Endothelial cell of umbilical vein (primary cell): ENCODE measurements at regions not wholly inside any gene's neighbourhood (a gene's known extent, or its start where the extent isn't known, plus 50 kb on each side); places are given as distances from the start of the nearest gene placed in this dataset.

Source experiments
- BruUV-seq: library from RNA; stranded (reverse); fragments of 400-500 nt; replicated peaks from 2 replicates; lab custom pipeline; 2021; lab: Mats Ljungman, UMichigan
- CTCF ChIA-PET: fragments of 300-600, 350-600 bp; sonication (Branson Sonifier 250); formaldehyde crosslinking; loops from one replicate; lab custom pipeline; 2021; ENCODE audit warnings: antibody characterized with exemption, inconsistent platforms; lab: Charles Lee
- POLR2A ChIA-PET: fragments of 300-600, 350-600 bp; sonication (Branson Sonifier 250); formaldehyde crosslinking; loops from one replicate; lab custom pipeline; 2021; ENCODE audit warnings: antibody characterized with exemption, inconsistent platforms; lab: Charles Lee
- DNase-seq: peaks from one replicate; pipeline ENCODE4 v3.0.0-alpha.2; 2011; ENCODE audit warnings: low read depth, low spot score
- FAIRE-seq: peaks from 2 replicates; lab custom pipeline; 2011; peaks lifted over from hg19 to GRCh38; lab: Jason Lieb, UNC
- H2AFZ ChIP-seq: 2 replicates; pipeline ENCODE4 v1.6.0; 2012; ENCODE audit warnings: low read depth, low read length, control low read depth, inconsistent platforms
- H3K27ac ChIP-seq: 2 replicates; pipeline ENCODE4 v1.5.1; 2011; ENCODE audit warnings: low read depth, mild to moderate bottlenecking, control low read depth, low read length, moderate library complexity; ENCODE audit not compliant: insufficient read depth
- H3K27me3 ChIP-seq, 2 experiments: 2 replicates each; pipeline versions ENCODE4 v1.6.0 to v1.6.1; 2011; ENCODE audit warnings: low read length in 2 of 2, mixed read lengths in 1 of 2; ENCODE audit not compliant: control insufficient read depth in 2 of 2, insufficient read depth in 2 of 2
- H3K36me3 ChIP-seq, 2 experiments: 2 replicates in 1 of 2; 3 replicates in 1 of 2; pipeline ENCODE4 v1.5.1; 2011; ENCODE audit warnings: low read length in 2 of 2, mild to moderate bottlenecking in 1 of 2, moderate library complexity in 1 of 2; ENCODE audit not compliant: control insufficient read depth in 2 of 2, insufficient read depth in 2 of 2; ENCODE audit errors: extremely low read depth in 1 of 2
- H3K4me1 ChIP-seq: 3 replicates; pipeline ENCODE4 v1.5.1; 2011; ENCODE audit warnings: mild to moderate bottlenecking, low read length; ENCODE audit not compliant: control insufficient read depth, insufficient read depth; ENCODE audit errors: extremely low read depth
- H3K4me2 ChIP-seq: 2 replicates; pipeline ENCODE4 v1.6.1; 2011; ENCODE audit warnings: low read length, control low read depth, mixed read lengths; ENCODE audit not compliant: insufficient read depth
- H3K4me3 ChIP-seq, 3 experiments: fragments of 200-600 bp in 1 of 3; sonication (generic), shearing (Covaris generic) in 1 of 3; replicated peaks in 1 of 3; 2 replicates each; pipeline ENCODE4 v1.5.1; 2011 to 2016; ENCODE audit warnings: control low read depth in 3 of 3, low read length in 3 of 3, mild to moderate bottlenecking in 2 of 3, inconsistent platforms in 1 of 3, low read depth in 1 of 3, moderate library complexity in 1 of 3; ENCODE audit not compliant: insufficient read depth in 1 of 3
- H3K79me2 ChIP-seq: 2 replicates; pipeline ENCODE4 v1.6.0; 2012; ENCODE audit warnings: low read length, inconsistent platforms; ENCODE audit not compliant: control insufficient read depth, insufficient read depth
- H3K9ac ChIP-seq: replicated peaks from 2 replicates; pipeline ENCODE3; 2011; ENCODE audit warnings: low read length, control low read depth; ENCODE audit not compliant: insufficient read depth; ENCODE audit errors: extremely low read depth
- H3K9me1 ChIP-seq: replicated peaks from 3 replicates; pipeline ENCODE4 v1.6.0; 2011; ENCODE audit warnings: mild to moderate bottlenecking, low read length; ENCODE audit not compliant: control insufficient read depth, insufficient read depth; ENCODE audit errors: extremely low read depth
- H3K9me3 ChIP-seq: replicated peaks from 2 replicates; pipeline ENCODE4 v1.5.1; 2012; ENCODE audit warnings: low read length, inconsistent platforms; ENCODE audit not compliant: control insufficient read depth, insufficient read depth
- H4K20me1 ChIP-seq: replicated peaks from 2 replicates; pipeline ENCODE3; 2011; ENCODE audit warnings: mild to moderate bottlenecking, low read length; ENCODE audit not compliant: control insufficient read depth, insufficient read depth; ENCODE audit errors: extremely low read depth
- EZH2 ChIP-seq: IDR thresholded peaks from 2 replicates; pipeline ENCODE4 v1.6.1; 2012; ENCODE audit warnings: borderline replicate concordance, low read depth, mild to moderate bottlenecking, moderate library complexity, low read length, inconsistent platforms; ENCODE audit not compliant: severe bottlenecking
- FOS ChIP-seq: IDR thresholded peaks from 2 replicates; pipeline ENCODE4 v1.6.1; 2011; ENCODE audit warnings: mild to moderate bottlenecking, low read length, moderate library complexity, borderline replicate concordance; ENCODE audit not compliant: insufficient read depth
- GATA2 ChIP-seq: IDR thresholded peaks from 2 replicates; pipeline ENCODE4 v1.7.0; 2011; ENCODE audit warnings: low read depth, mild to moderate bottlenecking, moderate library complexity, mixed read lengths, low read length; ENCODE audit not compliant: insufficient read length, insufficient read depth
- JUN ChIP-seq: IDR thresholded peaks from 2 replicates; pipeline ENCODE4 v1.6.1; 2011; ENCODE audit warnings: borderline replicate concordance, low read depth; ENCODE audit not compliant: insufficient read length, insufficient read depth
- MYC ChIP-seq: IDR thresholded peaks from one replicate; pipeline ENCODE4 v1.6.1; 2011; ENCODE audit warnings: mild to moderate bottlenecking, low read depth, low read length
- POLR2A ChIP-seq: IDR thresholded peaks from 2 replicates; pipeline ENCODE4 v1.6.1; 2012; ENCODE audit warnings: low read depth, mild to moderate bottlenecking, control low read depth, low read length
- POLR2AphosphoS5 ChIP-seq: IDR thresholded peaks from 2 replicates; pipeline ENCODE4 v1.6.1; 2012; ENCODE audit warnings: low read depth, mild to moderate bottlenecking, control low read depth, low read length, moderate library complexity; ENCODE audit not compliant: insufficient read depth
- dilution Hi-C: fragments of 300-500 bp; cut with MboI; formaldehyde crosslinking; loops from one replicate; pipeline ENCODE4 v1.15.0; 2019; ENCODE audit warnings: low sequenced_read_pairs; ENCODE audit not compliant: extremely low pct_ligation_motif_present
- intact Hi-C: fragments of 100-400 bp; cut with micrococcal nuclease; formaldehyde crosslinking; loops from one replicate; pipeline ENCODE4 v1.10.0; 2022
- TF ChIP-seq, protein P1 (sequence below): IDR thresholded peaks from 2 replicates; pipeline ENCODE4 v1.6.1; 2011; ENCODE audit not compliant: insufficient read depth, insufficient read length
- TF ChIP-seq, protein P2 (sequence below), 2 donors: IDR thresholded peaks; 1 replicate in 1 of 2; 2 replicates in 1 of 2; pipeline ENCODE4 v1.5.1; 2011; ENCODE audit warnings: low read length in 2 of 2, mild to moderate bottlenecking in 2 of 2, moderate library complexity in 2 of 2, control low read depth in 1 of 2, inconsistent platforms in 1 of 2, low read depth in 1 of 2; ENCODE audit not compliant: insufficient read depth in 1 of 2; ENCODE audit errors: extremely low read depth in 1 of 2

DNA sequence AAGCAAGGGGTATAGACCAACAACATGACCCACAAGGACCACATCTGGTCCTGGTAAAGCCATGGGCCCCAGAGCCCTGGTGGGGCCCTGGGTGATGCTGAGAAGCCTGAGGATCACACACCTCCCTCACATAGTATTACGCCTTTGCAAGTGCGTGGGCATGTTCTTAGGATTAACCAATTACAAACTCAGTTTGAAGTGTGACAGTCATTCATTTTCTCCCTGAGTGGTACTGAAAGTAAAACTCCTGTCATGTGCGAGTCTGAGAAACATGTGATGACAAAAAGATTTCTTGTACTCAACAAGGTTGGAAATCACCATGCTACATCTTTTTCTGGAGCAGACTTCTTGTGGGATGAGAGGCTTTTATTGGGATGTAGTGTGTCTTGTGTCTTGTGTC lies 315.3 kb upstream of the DUSP10 start:
- no peaks in the 10 kb centered on the region for H3K9me1 ChIP-seq
- no peaks in the 10 kb centered on the region for H3K9me3 ChIP-seq
- no peak overlapping the region for H2AFZ ChIP-seq
- no peak overlapping the region for H3K4me3 ChIP-seq
- no peaks in the 10 kb centered on the region for H3K79me2 ChIP-seq
- DNase-seq (no peak), FAIRE-seq (no peak)
- no TSS peak for BruUV-seq
- intact Hi-C loops (no loop called here), dilution Hi-C loops (no loop called here)
- no peak overlapping the region for H3K4me2 ChIP-seq
- H4K20me1 ChIP-seq: no peaks in the 10 kb centered on the region
- CTCF ChIA-PET: no interaction called here
- H3K27me3 ChIP-seq: no peaks in the 10 kb centered on the region
- no peaks in the 10 kb centered on the region for H3K36me3 ChIP-seq
- no peak overlapping the region for H3K9ac ChIP-seq
- TF ChIP-seq POLR2AphosphoS5: no peak
- no peak for TF ChIP-seq MYC
- TF ChIP-seq, protein P1, sequence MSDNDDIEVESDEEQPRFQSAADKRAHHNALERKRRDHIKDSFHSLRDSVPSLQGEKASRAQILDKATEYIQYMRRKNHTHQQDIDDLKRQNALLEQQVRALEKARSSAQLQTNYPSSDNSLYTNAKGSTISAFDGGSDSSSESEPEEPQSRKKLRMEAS: no peak
- H3K4me1 ChIP-seq: no peaks in the 10 kb centered on the region
- H3K27ac ChIP-seq: no peak overlapping the region
- POLR2A ChIA-PET: no interaction called here

DNA sequence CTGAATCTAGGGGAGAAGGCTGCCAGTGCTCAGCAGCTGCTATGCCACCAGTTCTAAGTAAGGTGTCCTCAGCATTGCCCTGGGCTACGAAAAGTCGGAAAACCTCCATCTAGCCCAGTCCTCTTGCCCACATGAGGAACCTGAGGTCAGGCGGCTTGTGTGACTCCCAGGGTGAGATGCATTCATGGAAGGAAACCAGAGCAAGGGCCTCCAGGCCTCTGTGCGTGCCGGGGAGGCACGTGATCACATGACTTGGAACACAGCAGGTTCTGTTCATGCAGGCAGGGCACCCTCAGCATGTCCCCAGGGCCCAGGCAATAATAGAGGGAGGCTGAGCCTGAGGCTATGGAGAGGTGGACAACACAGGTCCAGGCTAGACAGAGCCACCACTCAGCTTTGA lies 312.5 kb upstream of the DUSP10 start:
- no peak for FAIRE-seq

More for the DNA sequence above, 312.5 kb upstream of the DUSP10 start:
- Histone ChIP-seq H3K79me2 (no peaks in the 10 kb centered on the region), H3K9me1 (no peaks in the 10 kb centered on the region), H3K4me1 (no peaks in the 10 kb centered on the region), H3K36me3 (no peaks in the 10 kb centered on the region), H3K4me3 (no peak overlapping the region), H4K20me1 (no peaks in the 10 kb centered on the region), H3K9ac (no peak overlapping the region), H3K27ac (no peak overlapping the region), H3K4me2 (no peak overlapping the region), H3K9me3 (no peaks in the 10 kb centered on the region), H2AFZ (no peak overlapping the region), H3K27me3 (no peaks in the 10 kb centered on the region)
- no peak for DNase-seq
- no TSS peak for BruUV-seq
- ChIA-PET CTCF (no interaction called here), POLR2A (no interaction called here)
- dilution Hi-C loops: no loop called here
- intact Hi-C loops: no loop called here
- TF ChIP-seq EZH2 (no peak), GATA2 (no peak), POLR2A (no peak), MYC (no peak), JUN (no peak), POLR2AphosphoS5 (no peak), FOS (no peak)
- TF ChIP-seq, protein P2, sequence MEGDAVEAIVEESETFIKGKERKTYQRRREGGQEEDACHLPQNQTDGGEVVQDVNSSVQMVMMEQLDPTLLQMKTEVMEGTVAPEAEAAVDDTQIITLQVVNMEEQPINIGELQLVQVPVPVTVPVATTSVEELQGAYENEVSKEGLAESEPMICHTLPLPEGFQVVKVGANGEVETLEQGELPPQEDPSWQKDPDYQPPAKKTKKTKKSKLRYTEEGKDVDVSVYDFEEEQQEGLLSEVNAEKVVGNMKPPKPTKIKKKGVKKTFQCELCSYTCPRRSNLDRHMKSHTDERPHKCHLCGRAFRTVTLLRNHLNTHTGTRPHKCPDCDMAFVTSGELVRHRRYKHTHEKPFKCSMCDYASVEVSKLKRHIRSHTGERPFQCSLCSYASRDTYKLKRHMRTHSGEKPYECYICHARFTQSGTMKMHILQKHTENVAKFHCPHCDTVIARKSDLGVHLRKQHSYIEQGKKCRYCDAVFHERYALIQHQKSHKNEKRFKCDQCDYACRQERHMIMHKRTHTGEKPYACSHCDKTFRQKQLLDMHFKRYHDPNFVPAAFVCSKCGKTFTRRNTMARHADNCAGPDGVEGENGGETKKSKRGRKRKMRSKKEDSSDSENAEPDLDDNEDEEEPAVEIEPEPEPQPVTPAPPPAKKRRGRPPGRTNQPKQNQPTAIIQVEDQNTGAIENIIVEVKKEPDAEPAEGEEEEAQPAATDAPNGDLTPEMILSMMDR (IDR thresholded peaks at IDR 0.05; ENCODE audit: extremely low read depth in 1 of 2, insufficient read depth in 1 of 2, low read depth in 1 of 2, low read length in 2 of 2): no peak
- TF ChIP-seq, protein P1: no peak
